ENCODE measurements at regions not wholly inside any gene's neighbourhood (a gene's known extent, or its start where the extent isn't known, plus 50 kb on each side); places are given as distances from the start of the nearest gene placed in this dataset.

DNA sequence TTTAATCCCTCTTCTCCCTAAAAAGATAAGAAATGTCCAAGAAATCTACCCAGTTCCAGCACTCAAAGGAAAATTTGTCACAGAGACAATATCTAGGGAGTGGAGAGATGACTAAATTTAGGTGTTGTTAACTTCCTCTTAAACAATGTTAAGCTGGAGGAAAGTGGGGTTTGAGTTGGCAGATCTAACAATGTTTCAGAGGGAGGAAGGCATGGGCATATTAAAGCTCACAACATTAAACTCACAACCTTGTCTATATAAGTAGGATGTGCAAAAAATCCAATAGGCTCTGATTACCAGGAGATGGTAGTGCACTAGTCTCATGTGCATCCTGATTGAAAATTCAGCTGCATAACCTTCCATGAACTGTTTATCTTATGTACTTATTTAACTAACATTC lies 190.1 kb downstream of the BARHL2 start:
- no peak for TF ChIP-seq POLR2AphosphoS5 (IDR thresholded peaks at IDR 0.05; ENCODE audit: borderline replicate concordance, low read depth, low read length)
- TF ChIP-seq EZH2 (IDR thresholded peaks at IDR 0.05), result no peak
